KOPT-K1 (cell line): ENCODE measurements at regions not wholly inside any gene's neighbourhood (a gene's known extent, or its start where the extent isn't known, plus 50 kb on each side); places are given as distances from the start of the nearest gene placed in this dataset.
"Not testable (repeated sequence)": the region's sequence is repeated elsewhere in the genome, so short reads cannot be mapped to it uniquely, and the experiment has no call there.

Experiments used
- H3K27ac ChIP-seq: fragments of 200-600 bp; sonication (generic); 2 replicates; pipeline ENCODE4 v1.5.1; 2016; ENCODE audit warnings: antibody characterized with exemption, mild to moderate bottlenecking, low read depth, low read length; ENCODE audit not compliant: poor library complexity, severe bottlenecking
- H3K36me3 ChIP-seq: fragments of 200-600 bp; sonication (generic); 2 replicates; pipeline ENCODE4 v1.5.1; 2017; ENCODE audit warnings: antibody characterized with exemption, mild to moderate bottlenecking, low read length, moderate library complexity; ENCODE audit not compliant: insufficient read depth
- H3K9me3 ChIP-seq: fragments of 200-600 bp; sonication (generic); 2 replicates; pipeline ENCODE4 v1.5.1; 2017; ENCODE audit warnings: antibody characterized with exemption, low read length, mild to moderate bottlenecking; ENCODE audit not compliant: insufficient read depth, poor library complexity, severe bottlenecking

DNA sequence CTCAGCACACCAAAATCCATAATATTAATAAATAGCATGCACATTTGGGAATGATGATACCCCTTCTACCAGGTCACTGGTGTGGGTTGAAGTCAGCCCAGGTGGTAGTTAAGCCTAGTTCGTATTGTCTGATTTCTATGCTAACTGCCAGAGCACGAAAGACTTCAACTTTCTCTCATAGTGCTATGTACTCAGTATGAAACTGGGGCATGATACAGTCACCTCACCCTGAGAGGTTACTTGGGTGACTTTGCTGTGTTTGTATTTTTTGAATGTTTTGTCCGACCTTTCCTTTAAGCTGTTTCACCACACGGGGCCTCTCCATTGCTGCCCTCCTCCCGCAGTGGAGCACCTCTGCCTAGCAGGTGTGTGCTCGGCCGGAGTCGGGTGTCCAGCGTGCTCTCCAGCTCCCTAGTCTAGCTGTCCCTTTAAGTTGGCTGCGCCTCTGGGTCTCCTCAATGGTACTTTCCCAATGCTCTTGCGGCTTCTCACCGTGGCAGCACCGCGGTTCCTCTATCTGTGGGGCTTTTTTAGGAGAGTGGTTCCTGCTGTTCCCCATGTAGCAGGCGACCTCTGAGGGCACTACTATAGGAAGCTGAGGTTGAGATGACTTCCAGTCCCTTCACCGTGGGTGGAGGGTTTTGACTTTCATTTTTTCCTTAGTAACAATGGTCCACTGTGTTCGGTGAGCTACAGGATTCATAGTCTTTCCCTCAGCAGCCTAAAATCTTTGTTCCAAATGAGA, 524.0 kb upstream of the PFKP start:
- no peak overlapping the region for H3K27ac ChIP-seq
- no peaks in the 10 kb centered on the region for H3K9me3 ChIP-seq
- no peaks in the 10 kb centered on the region for H3K36me3 ChIP-seq

DNA sequence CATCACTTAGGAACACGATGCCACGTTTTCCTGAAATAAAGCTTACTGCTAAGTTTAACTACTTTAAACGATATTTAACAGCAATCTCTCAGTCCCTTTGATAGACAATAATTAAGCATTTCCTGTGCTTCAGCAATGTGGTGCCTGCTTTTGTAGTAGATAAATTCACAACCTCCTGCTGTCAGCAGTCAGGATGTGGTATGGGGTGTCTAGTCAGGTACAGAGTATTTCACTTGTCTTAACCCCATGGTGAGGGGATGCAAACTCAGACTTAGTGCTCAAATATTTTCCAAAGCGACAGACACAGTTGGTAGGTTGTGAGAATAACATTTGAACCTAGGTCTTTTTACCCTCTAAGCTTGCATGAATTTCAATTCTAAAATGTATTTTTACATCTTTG, 526.2 kb upstream of the PFKP start:
- H3K36me3 ChIP-seq: no peaks in the 10 kb centered on the region
- H3K27ac ChIP-seq: peak overlapping the region; percentile 51
- H3K9me3 ChIP-seq: no peaks in the 10 kb centered on the region

DNA sequence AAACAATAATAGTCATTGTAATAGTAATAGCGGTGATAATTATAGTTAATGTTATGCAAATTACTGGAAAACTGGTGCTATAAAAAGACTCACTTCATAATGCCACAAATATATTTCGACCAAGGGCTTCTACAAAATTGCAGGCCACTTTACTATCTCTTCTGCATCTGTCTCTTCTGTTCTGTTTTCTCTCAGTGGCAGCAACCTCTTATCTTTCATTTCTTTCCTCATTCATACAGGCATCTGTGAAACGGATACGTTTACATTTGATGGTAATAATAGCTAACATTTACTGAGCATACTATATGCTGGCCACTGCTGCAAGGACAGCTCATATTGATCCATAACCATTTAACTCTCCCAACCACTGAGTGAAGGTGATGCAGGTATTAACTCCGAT, 537.4 kb upstream of the PFKP start:
- no peaks in the 10 kb centered on the region for H3K9me3 ChIP-seq

DNA sequence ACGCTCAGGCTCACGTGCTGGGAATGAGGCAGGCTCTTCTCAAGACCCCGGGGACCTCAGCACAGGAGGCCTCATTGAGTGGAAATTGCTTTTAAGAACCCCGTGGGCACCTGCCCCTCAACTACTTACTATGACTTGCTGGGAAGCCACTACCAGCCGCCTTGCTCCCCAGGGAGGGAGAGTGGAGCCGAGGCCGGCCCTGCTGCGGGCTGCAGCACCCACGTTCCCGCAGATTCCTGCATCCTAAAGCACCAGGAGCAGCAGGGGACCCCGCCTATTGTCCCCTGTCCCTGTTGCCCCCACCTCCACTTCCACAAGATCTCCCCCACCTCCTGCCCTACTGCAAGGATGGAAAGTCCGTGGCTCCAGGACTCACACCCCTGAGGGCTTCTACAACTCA, 541.6 kb upstream of the PFKP start:
- Histone ChIP-seq H3K9me3 (no peaks in the 10 kb centered on the region), H3K36me3 (no peaks in the 10 kb centered on the region), H3K27ac (no peak overlapping the region)

More for the DNA sequence above, 537.4 kb upstream of the PFKP start:
- H3K27ac ChIP-seq: no peak overlapping the region
- no peaks in the 10 kb centered on the region for H3K36me3 ChIP-seq

DNA sequence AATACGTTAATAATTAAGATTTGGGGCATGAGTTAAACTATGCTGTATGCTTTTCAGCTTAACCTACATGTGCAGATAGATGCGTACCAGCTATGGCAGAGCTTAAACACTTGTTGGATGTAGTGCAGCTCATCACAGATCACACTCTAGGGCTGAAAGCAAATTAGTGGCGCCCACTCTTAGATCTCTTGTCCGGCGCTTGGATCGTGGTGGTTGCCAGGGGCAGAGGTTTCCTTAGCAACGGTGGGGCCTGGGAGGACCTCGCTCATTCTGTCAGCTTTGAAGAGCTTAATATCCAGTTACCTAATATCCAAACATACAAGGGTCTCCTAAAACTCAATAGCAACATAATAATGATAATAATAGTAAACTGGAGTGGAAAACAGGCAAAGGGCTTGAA, 548.2 kb upstream of the PFKP start:
- Histone ChIP-seq H3K27ac (no peak overlapping the region), H3K36me3 (no peaks in the 10 kb centered on the region), H3K9me3 (no peaks in the 10 kb centered on the region)

DNA sequence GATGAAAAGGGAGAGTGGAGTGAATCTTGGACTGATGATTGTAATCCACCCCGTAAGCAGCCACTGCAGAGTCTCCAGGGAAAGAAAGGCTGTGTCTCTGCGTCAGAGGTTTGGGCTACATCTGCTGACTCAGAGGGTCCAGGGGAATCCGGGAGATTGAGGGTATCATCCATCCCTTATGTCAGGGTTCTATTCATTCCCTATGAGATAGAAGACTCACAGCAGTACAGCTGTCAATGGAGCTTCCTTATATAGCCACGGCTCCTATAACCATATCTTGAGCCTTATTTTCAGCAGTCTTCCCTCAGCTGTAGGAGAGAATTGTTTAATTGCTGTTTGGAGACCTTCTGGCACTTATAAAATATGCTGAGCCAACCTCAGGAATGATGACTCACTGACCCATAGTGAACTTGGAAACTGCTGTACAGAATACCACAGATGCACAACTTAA, 558.2 kb upstream of the PFKP start:
- H3K36me3 ChIP-seq: no peaks in the 10 kb centered on the region
- H3K27ac ChIP-seq: no peak overlapping the region
- H3K9me3 ChIP-seq: peaks cover 55% of the 10 kb centered on the region

DNA sequence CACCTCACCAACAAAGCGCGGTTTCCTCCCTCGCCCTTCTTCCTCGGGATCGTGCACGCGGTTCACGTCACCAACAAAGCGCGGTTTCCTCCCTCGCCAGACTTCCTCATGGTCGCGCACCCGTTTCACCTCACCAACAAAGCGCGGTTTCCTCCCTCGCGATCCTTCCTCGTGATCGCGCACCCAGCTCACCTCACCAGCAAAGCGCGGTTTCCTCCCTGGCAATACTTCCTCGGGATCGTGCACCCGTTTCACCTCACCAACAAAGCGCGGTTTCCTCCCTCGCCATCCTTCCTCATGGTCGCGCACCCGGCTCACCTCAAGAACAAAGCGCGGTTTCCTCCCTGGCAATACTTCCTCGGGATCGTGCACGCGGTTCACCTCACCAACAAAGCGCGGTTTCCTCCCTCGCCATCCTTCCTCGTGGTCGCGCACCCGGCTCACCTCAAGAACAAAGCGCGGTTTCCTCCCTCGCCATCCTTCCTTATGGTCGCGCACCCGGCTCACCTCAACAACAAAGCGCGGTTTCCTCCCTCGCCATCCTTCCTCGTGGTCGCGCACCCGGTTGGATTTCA, 565.9 kb upstream of the PFKP start:
- H3K27ac ChIP-seq, H3K36me3 ChIP-seq: not testable (repeated sequence)
- peaks cover 79% of the 10 kb centered on the region for H3K9me3 ChIP-seq

DNA sequence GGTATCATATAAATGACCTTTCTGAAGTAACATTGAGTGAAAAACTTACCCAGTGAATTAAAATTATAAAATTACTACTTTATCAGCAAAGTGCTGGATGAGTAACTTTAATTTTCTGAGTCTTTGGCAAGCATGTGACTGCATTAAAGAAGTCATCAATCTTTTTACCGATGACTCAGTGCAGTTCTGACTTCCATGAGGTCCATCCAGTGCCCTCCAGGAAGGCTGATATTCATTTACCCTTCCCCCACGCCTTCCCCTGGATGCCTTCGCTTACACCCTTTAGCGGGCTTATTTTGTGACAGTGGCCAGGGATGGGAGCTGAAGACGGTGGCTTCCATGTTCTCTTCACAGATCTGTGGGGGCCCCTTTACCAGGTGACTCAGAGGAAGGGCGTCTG, 572.9 kb upstream of the PFKP start:
- Histone ChIP-seq H3K9me3 (peaks cover 61% of the 10 kb centered on the region), H3K36me3 (no peaks in the 10 kb centered on the region), H3K27ac (no peak overlapping the region)

DNA sequence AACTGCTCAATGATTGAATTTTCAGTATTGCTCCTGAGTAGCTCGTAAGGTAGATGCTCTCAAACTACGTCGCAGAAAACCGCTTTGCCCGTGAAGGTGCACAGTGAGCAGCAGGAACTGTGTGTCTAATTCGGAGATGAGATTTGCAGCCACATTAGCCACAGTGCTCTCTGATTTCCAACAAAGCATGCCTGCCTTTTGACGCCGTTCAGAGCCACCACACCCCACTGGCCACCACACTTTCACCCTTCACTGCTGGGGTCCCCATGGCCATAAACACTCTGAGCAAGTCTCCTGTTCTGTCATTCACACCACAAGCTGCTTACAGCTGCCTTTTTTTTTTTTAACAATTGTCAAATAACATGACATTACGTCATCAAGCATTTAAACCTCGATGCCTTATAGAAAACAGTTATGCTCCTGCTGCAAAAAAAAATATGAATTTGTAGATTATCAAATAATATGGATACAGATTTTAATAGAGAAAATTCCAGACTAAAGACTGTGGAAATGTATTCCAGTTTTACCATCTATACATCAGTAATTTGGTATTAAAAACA, 578.8 kb upstream of the PFKP start:
- Histone ChIP-seq H3K27ac (no peak overlapping the region), H3K9me3 (peaks cover 13% of the 10 kb centered on the region), H3K36me3 (no peaks in the 10 kb centered on the region)

DNA sequence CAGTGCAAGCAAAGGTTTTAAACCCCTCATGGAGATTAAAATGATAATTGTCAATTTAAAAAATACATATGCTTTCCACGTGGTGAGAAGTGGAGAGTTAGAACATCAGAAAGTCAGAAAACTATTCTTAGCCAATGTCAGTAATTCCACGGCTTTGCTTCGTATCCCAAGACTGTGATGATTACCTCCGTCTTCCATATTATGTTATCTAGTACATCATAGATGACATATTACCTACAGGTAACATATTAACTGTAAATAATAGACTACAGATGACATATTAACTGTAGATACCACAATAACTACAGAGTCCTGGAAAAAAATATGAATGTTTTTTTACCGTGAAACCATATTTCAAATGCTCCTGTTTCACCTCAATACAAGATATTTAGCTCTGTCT, 579.4 kb upstream of the PFKP start:
- peaks cover 7% of the 10 kb centered on the region for H3K9me3 ChIP-seq
- H3K36me3 ChIP-seq: no peaks in the 10 kb centered on the region
- no peak overlapping the region for H3K27ac ChIP-seq

DNA sequence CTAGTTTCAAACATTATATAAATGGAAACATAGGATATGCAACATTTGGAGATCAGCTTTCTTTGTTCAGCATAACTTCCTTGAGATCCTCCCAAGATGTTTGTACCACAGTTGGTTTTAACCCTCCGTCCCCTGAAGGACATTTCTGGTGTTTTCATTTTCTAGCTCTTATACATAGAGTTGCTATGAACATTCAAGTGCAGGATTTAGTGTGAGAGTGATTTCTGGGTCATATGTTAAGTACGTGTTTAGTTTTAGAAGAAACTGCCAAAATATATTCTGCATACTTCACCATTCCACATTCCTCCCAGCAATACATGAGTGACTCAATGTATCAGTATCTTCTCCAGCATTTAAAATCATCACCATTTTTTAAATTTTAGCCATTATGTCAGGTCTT, 588.7 kb upstream of the PFKP start:
- no peaks in the 10 kb centered on the region for H3K36me3 ChIP-seq
- H3K9me3 ChIP-seq: peaks cover 6% of the 10 kb centered on the region
- no peak overlapping the region for H3K27ac ChIP-seq

DNA sequence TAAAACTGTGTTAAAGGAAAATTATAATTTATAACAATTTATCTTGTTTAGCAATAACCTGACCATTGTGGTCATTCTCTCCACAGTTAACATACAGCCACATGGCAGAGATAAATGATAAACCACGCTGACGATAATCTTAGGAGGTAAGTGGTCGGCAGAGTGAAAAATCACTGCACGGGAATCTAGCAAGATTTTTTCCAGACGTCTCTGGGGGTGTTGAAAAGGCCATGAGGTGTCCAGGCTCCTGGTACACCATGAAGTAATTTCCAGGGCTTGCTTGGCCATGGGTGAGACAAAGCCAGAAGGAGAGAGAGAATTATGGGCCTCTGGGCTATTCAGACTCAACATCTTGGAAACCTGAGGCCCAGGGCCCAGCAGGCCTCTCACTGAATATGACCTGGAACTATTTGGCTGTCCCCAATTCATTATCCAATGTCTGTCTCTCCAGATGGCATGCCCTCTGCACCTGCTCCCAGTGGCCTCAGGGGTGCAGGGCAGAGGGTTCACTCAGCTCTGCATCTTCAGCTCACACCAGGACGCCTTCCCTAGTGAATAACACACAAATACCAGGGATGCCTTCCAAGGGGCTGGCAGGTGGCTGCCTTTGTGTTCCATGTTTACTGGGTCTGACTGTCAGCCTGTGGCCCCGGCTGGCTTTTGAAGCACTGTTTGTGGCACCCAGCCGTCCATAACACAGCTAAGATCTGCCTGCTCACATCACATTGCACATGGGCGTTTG, 590.4 kb upstream of the PFKP start:
- Histone ChIP-seq H3K9me3 (peaks cover 6% of the 10 kb centered on the region), H3K36me3 (no peaks in the 10 kb centered on the region), H3K27ac (no peak overlapping the region)

DNA sequence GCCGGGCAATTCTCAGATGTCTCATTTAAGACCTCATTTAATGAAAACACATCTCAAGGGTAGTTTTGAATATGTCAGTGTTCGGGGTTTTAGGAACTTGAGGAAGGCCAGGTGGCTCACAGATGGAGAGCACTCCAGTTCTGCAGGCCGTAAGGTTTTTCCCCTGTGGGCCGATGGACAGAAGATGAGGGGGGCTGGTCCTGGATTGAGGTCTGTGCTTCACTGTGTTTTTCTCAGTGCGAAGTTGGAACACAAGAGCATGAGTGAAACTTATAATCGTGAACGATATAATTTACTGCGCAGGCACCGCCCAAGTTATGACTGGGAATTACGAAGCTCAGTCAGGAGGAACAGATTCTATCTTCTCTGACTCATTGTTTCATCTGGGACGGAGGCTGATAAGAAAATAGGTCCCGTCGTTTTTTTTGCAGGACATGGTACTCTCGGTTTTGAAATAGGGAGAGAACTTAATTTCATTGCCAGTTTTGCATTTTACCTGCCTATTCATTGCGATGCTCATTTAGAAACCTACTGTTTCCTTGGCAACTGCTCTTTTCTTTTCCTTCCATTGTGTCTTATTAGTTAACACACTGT, 591.0 kb upstream of the PFKP start:
- Histone ChIP-seq H3K9me3 (peaks cover 6% of the 10 kb centered on the region), H3K36me3 (no peaks in the 10 kb centered on the region), H3K27ac (no peak overlapping the region)

DNA sequence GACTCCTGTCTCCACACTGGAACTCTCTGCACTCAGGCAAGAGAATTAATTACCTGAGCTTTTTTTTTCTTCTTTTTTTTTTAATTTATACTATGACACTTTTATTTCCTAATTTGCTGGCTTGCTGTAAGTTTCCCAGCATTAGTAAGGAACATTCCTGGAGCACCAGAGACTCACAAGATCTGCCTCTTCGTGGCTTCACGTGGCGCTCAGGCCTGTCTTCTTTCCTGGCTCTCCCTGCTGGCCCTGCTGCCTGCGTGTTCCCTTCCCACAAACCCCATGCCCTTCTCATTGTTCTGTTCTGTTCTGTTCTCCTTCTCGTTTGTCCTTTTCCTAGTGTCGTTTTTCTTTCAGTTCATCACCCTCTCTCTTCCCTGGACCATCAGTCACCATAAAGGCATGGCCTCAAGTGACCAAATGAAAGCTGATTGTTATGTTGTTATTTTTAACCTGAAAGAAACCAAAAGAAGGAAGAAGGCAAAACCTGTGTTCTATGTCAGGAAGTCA, 591.6 kb upstream of the PFKP start:
- H3K9me3 ChIP-seq: peaks cover 6% of the 10 kb centered on the region
- no peak overlapping the region for H3K27ac ChIP-seq
- no peaks in the 10 kb centered on the region for H3K36me3 ChIP-seq

DNA sequence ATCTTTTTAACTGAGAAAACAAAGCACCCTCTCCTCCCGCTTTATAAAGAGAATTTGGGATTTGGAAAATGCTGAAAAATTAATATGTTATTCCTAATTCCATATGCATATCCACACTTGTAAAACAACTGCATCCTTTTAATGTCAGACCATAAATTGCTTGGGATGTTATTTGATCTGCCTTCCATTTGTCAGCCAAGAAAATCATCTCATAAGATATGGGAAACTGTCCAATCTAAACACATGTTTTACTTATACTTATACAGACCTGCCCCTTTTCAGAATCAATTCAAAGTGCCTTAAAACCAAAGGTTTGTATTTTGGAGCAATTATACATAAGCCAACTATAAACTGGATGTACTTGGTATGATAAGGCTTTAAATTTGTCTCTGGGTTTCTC, 595.5 kb upstream of the PFKP start:
- H3K9me3 ChIP-seq: peaks cover 6% of the 10 kb centered on the region
- no peaks in the 10 kb centered on the region for H3K36me3 ChIP-seq
- no peak overlapping the region for H3K27ac ChIP-seq
